HUES64 (cell line): ENCODE measurements at regions not wholly inside any gene's neighbourhood (a gene's known extent, or its start where the extent isn't known, plus 50 kb on each side); places are given as distances from the start of the nearest gene placed in this dataset.
"Not testable (repeated sequence)": the region's sequence is repeated elsewhere in the genome, so short reads cannot be mapped to it uniquely, and the experiment has no call there.

ENCODE experiments used
- H3K27ac ChIP-seq: 2 replicates; pipeline ENCODE4 v1.7.0; 2013; ENCODE audit warnings: low read depth, low read length, inconsistent platforms
- H3K27me3 ChIP-seq: 2 replicates; pipeline ENCODE4 v1.6.1; 2013; ENCODE audit warnings: mild to moderate bottlenecking, low read length; ENCODE audit not compliant: insufficient read depth
- H3K36me3 ChIP-seq: 2 replicates; pipeline ENCODE4 v1.6.1; 2013; ENCODE audit warnings: mild to moderate bottlenecking, low read length; ENCODE audit not compliant: insufficient read depth
- H3K4me1 ChIP-seq: 2 replicates; pipeline ENCODE4 v1.6.1; 2013; ENCODE audit warnings: mild to moderate bottlenecking, low read length, moderate library complexity; ENCODE audit not compliant: insufficient read depth
- H3K4me3 ChIP-seq: 2 replicates; pipeline ENCODE4 v1.5.1; 2013; ENCODE audit warnings: mild to moderate bottlenecking, low read length, moderate library complexity
- H3K9ac ChIP-seq: 2 replicates; pipeline ENCODE4 v1.6.1; 2013; ENCODE audit warnings: mild to moderate bottlenecking, low read depth, low read length
- H3K9me3 ChIP-seq: 2 replicates; pipeline ENCODE4 v1.6.1; 2013; ENCODE audit warnings: low read depth, low read length; ENCODE audit not compliant: insufficient read depth
- WGBS: fragments of 150-250, 120-280 bp; methylation state at CpG from one replicate; pipeline ENCODE4 v1.1.7; 2013; ENCODE audit warnings: missing lambda C conversion rate; 5-methylcytosine and 5-hydroxymethylcytosine counted together

- H3K9ac ChIP-seq, result no peak overlapping the region
- H3K27me3 ChIP-seq, result no peaks in the 10 kb centered on the region
- peaks cover 1% of the 10 kb centered on the region; the same call in 1 of the 2 replicates for H3K9me3 ChIP-seq
- H3K4me1 ChIP-seq, result no peaks in the 10 kb centered on the region
- no peak overlapping the region for H3K27ac ChIP-seq
- 98% methylated on average over 3 of the region's 3 CpGs for WGBS
- no peak overlapping the region for H3K4me3 ChIP-seq
- H3K36me3 ChIP-seq, result no peaks in the 10 kb centered on the region
These were observed 456.0 kb upstream of the ZEB2 start for GRCh38 chr2:144975881-144976280.

- Histone ChIP-seq H3K4me1 (no peaks in the 10 kb centered on the region), H3K9ac (no peak overlapping the region), H3K4me3 (no peak overlapping the region), H3K27me3 (no peaks in the 10 kb centered on the region), H3K9me3 (peaks cover 7% of the 10 kb centered on the region; the same call in 1 of the 2 replicates), H3K36me3 (no peaks in the 10 kb centered on the region), H3K27ac (no peak overlapping the region)
- WGBS, result 95% methylated on average over 3 of the region's 3 CpGs
These were observed 452.8 kb upstream of the ZEB2 start for GRCh38 chr2:144972676-144973075.

- H3K4me1 ChIP-seq, result no peaks in the 10 kb centered on the region
- H3K36me3 ChIP-seq, result no peaks in the 10 kb centered on the region
- no peak overlapping the region for H3K27ac ChIP-seq
- WGBS, result 90% methylated on average over 6 of the region's 6 CpGs
- H3K9ac ChIP-seq, result no peak overlapping the region
- no peak overlapping the region for H3K4me3 ChIP-seq
- no peaks in the 10 kb centered on the region for H3K27me3 ChIP-seq
- peaks cover 7% of the 10 kb centered on the region; the same call in 1 of the 2 replicates for H3K9me3 ChIP-seq
These were observed 451.9 kb upstream of the ZEB2 start for GRCh38 chr2:144971786-144972335.

- no CpG with 5 or more reads among the region's 1 CpG for WGBS
- H3K36me3 ChIP-seq, H3K27ac ChIP-seq, H3K4me1 ChIP-seq, H3K27me3 ChIP-seq, H3K4me3 ChIP-seq, H3K9ac ChIP-seq: not testable (repeated sequence)
- H3K9me3 ChIP-seq, result peaks cover 16% of the 10 kb centered on the region
These were observed 450.5 kb upstream of the ZEB2 start for GRCh38 chr2:144970410-144970809.

- not testable (repeated sequence) for H3K27me3 ChIP-seq, H3K4me1 ChIP-seq, H3K36me3 ChIP-seq, H3K9ac ChIP-seq, H3K27ac ChIP-seq, H3K4me3 ChIP-seq
- WGBS, result 94% methylated on average over 1 of the region's 1 CpG
- H3K9me3 ChIP-seq, result peaks cover 24% of the 10 kb centered on the region
These were observed 449.6 kb upstream of the ZEB2 start for GRCh38 chr2:144969564-144969963.

GRCh38 chr2:144967961-144968360, 448.0 kb upstream of the ZEB2 start:
- no peak overlapping the region for H3K4me3 ChIP-seq
- no peaks in the 10 kb centered on the region for H3K36me3 ChIP-seq
- no peak overlapping the region for H3K27ac ChIP-seq
- H3K4me1 ChIP-seq, result no peaks in the 10 kb centered on the region
- no peak overlapping the region for H3K9ac ChIP-seq
- 95% methylated on average over 2 of the region's 2 CpGs for WGBS
- H3K9me3 ChIP-seq, result peaks cover 28% of the 10 kb centered on the region
- H3K27me3 ChIP-seq, result no peaks in the 10 kb centered on the region

- Histone ChIP-seq H3K9ac (no peak overlapping the region), H3K4me1 (no peaks in the 10 kb centered on the region), H3K27ac (no peak overlapping the region), H3K36me3 (no peaks in the 10 kb centered on the region), H3K4me3 (no peak overlapping the region), H3K27me3 (no peaks in the 10 kb centered on the region), H3K9me3 (peaks cover 22% of the 10 kb centered on the region)
- WGBS, result 91% methylated on average over 4 of the region's 4 CpGs
These were observed 445.3 kb upstream of the ZEB2 start for GRCh38 chr2:144965172-144965571.

- no peak overlapping the region for H3K27ac ChIP-seq
- peaks cover 22% of the 10 kb centered on the region for H3K9me3 ChIP-seq
- H3K4me3 ChIP-seq, result no peak overlapping the region
- no peaks in the 10 kb centered on the region for H3K36me3 ChIP-seq
- 92% methylated on average over 2 of the region's 2 CpGs for WGBS
- no peaks in the 10 kb centered on the region for H3K27me3 ChIP-seq
- no peak overlapping the region for H3K9ac ChIP-seq
- H3K4me1 ChIP-seq, result no peaks in the 10 kb centered on the region
These were observed 443.1 kb upstream of the ZEB2 start for GRCh38 chr2:144963031-144963430.

- Histone ChIP-seq H3K27ac (no peak overlapping the region), H3K4me1 (no peaks in the 10 kb centered on the region), H3K27me3 (no peaks in the 10 kb centered on the region), H3K9ac (no peak overlapping the region), H3K36me3 (no peaks in the 10 kb centered on the region), H3K4me3 (no peak overlapping the region), H3K9me3 (peaks cover 3% of the 10 kb centered on the region; the same call in 1 of the 2 replicates)
- WGBS, result 100% methylated on average over 2 of the region's 2 CpGs
These were observed 439.5 kb upstream of the ZEB2 start for GRCh38 chr2:144959416-144959815.

GRCh38 chr2:144950899-144951560, 431.1 kb upstream of the ZEB2 start:
- Histone ChIP-seq H3K27ac (no peak overlapping the region), H3K9ac (no peak overlapping the region), H3K36me3 (no peaks in the 10 kb centered on the region), H3K4me3 (no peak overlapping the region), H3K4me1 (peaks cover 10% of the 10 kb centered on the region), H3K9me3 (no peaks in the 10 kb centered on the region), H3K27me3 (no peaks in the 10 kb centered on the region)
- 94% methylated on average over 3 of the region's 3 CpGs for WGBS

- no peak overlapping the region for H3K9ac ChIP-seq
- H3K4me1 ChIP-seq, result peaks cover 5% of the 10 kb centered on the region
- 87% methylated on average over 1 of the region's 2 CpGs for WGBS
- H3K27me3 ChIP-seq, result no peaks in the 10 kb centered on the region
- H3K4me3 ChIP-seq, result no peak overlapping the region
- no peaks in the 10 kb centered on the region for H3K36me3 ChIP-seq
- H3K27ac ChIP-seq, result no peak overlapping the region
- H3K9me3 ChIP-seq, result no peaks in the 10 kb centered on the region
These were observed 428.4 kb upstream of the ZEB2 start for GRCh38 chr2:144948205-144948855.
